HCT116 (cell line): ENCODE measurements at regions not wholly inside any gene's neighbourhood (a gene's known extent, or its start where the extent isn't known, plus 50 kb on each side); places are given as distances from the start of the nearest gene placed in this dataset.

ENCODE experiments used
- ATAC-seq: fragments of 200-7000 bp; cut with Tn5 transposase; 2 replicates; pipeline ENCODE4 v1.9.1; 2020; ENCODE audit warnings: mild to moderate bottlenecking, moderate library complexity
- BruUV-seq: library from RNA; stranded (reverse); fragments of 400-500 nt; replicated peaks from 2 replicates; lab custom pipeline; 2021; lab: Mats Ljungman, UMichigan
- CTCF ChIA-PET: fragments of 300-600 bp; sonication (Branson Sonifier 250); formaldehyde crosslinking; loops from one replicate; lab custom pipeline; 2021; ENCODE audit warnings: antibody characterized with exemption; lab: Charles Lee
- POLR2A ChIA-PET: fragments of 300-600, 350-600 bp; sonication (Branson Sonifier 250); formaldehyde crosslinking; loops from one replicate; lab custom pipeline; 2021; ENCODE audit warnings: antibody characterized with exemption; lab: Charles Lee
- RAD21 ChIA-PET, 2 experiments: fragments of 300-600 bp; sonication (Branson Sonifier 250); formaldehyde crosslinking; loops; one replicate each; lab custom pipeline; 2023; ENCODE audit warnings: low total read pairs in 2 of 2; ENCODE audit not compliant: uncharacterized antibody in 2 of 2, unreplicated experiment in 2 of 2, low non-redundant PET in 1 of 2; lab: Charles Lee
- DNase-seq: peaks from one replicate; pipeline ENCODE4 v3.0.0-alpha.2; 2010; ENCODE audit warnings: low read depth, low spot score
- H2AFZ ChIP-seq: fragments of 200-600 bp; shearing (Covaris generic), sonication (generic); 2 replicates; pipeline ENCODE4 v1.6.1; 2017; ENCODE audit warnings: low read depth, mixed run types, mixed read lengths, antibody characterized with exemption, low read length; ENCODE audit not compliant: poor library complexity, severe bottlenecking
- H3K27ac ChIP-seq: 2 replicates; pipeline ENCODE4 v1.5.1; 2012; ENCODE audit warnings: low read depth, low read length
- H3K27me3 ChIP-seq: fragments of 200-600 bp; sonication (generic); 2 replicates; pipeline ENCODE4 v1.6.1; 2016; ENCODE audit warnings: mixed run types, low read length, mixed read lengths; ENCODE audit not compliant: insufficient read depth
- H3K36me3 ChIP-seq, 2 experiments: fragments of 200-500 bp in 1 of 2; fragments of 200-600 bp in 1 of 2; sonication (Bioruptor generic) in 1 of 2; sonication (generic) in 1 of 2; 2 replicates each; pipeline versions ENCODE4 v1.5.1 to v1.6.1; 2014 to 2016; ENCODE audit warnings: low read length in 2 of 2, inconsistent platforms in 1 of 2, mixed read lengths in 1 of 2, mixed run types in 1 of 2; ENCODE audit not compliant: insufficient read depth in 2 of 2, control insufficient read depth in 1 of 2
- H3K4me1 ChIP-seq, 2 experiments: fragments of 200-600 bp in 1 of 2; sonication (generic) in 1 of 2; 2 replicates each; pipeline versions ENCODE4 v1.5.1 to v1.6.1; 2012 to 2017; ENCODE audit warnings: low read length in 2 of 2, inconsistent platforms in 1 of 2, mild to moderate bottlenecking in 1 of 2, mixed read lengths in 1 of 2, mixed run types in 1 of 2, moderate library complexity in 1 of 2; ENCODE audit not compliant: insufficient read depth in 2 of 2, control insufficient read depth in 1 of 2
- H3K4me2 ChIP-seq: fragments of 200-600 bp; sonication (generic); 2 replicates; pipeline ENCODE4 v1.6.1; 2017; ENCODE audit warnings: mixed run types, low read length, mixed read lengths
- H3K4me3 ChIP-seq, 2 experiments: fragments of 200-600 bp in 1 of 2; sonication (generic) in 1 of 2; replicated peaks in 1 of 2; 2 replicates each; pipeline ENCODE4 v1.5.1; 2011 to 2016; ENCODE audit warnings: low read length in 2 of 2, control low read depth in 1 of 2, low read depth in 1 of 2, mild to moderate bottlenecking in 1 of 2, mixed read lengths in 1 of 2, mixed run types in 1 of 2
- H3K79me2 ChIP-seq: fragments of 200-600 bp; sonication (generic); 2 replicates; pipeline ENCODE4 v1.6.1; 2017; ENCODE audit warnings: mild to moderate bottlenecking, mixed run types, low read length, moderate library complexity, mixed read lengths; ENCODE audit not compliant: insufficient read depth
- H3K9ac ChIP-seq: fragments of 200-600 bp; sonication (generic); 2 replicates; pipeline ENCODE4 v1.6.1; 2016; ENCODE audit warnings: low read length, mixed read lengths
- H3K9me2 ChIP-seq: fragments of 200-600 bp; sonication (generic), shearing (Covaris generic); 2 replicates; pipeline ENCODE4 v1.6.1; 2017; ENCODE audit warnings: mixed run types, mild to moderate bottlenecking, moderate library complexity; ENCODE audit not compliant: insufficient read depth
- H3K9me3 ChIP-seq, 2 experiments: fragments of 200-500 bp in 1 of 2; fragments of 200-600 bp in 1 of 2; sonication (Bioruptor generic) in 1 of 2; sonication (generic) in 1 of 2; 2 replicates each; pipeline ENCODE4 v1.6.1; 2014 to 2017; ENCODE audit warnings: low read length in 2 of 2, mixed read lengths in 2 of 2, inconsistent platforms in 1 of 2, low read depth in 1 of 2, mild to moderate bottlenecking in 1 of 2, mixed run types in 1 of 2, moderate library complexity in 1 of 2; ENCODE audit not compliant: control insufficient read depth in 1 of 2, insufficient read depth in 1 of 2
- H4K20me1 ChIP-seq: fragments of 200-600 bp; sonication (generic), shearing (Covaris generic); 2 replicates; pipeline ENCODE4 v1.6.1; 2017; ENCODE audit warnings: mixed run types, mild to moderate bottlenecking, moderate library complexity; ENCODE audit not compliant: insufficient read depth
- ATF3 ChIP-seq: IDR thresholded peaks from 2 replicates; pipeline ENCODE4 v1.6.1; 2012
- CTCF ChIP-seq, 3 experiments: fragments of 200-600 bp in 1 of 3; sonication (generic) in 1 of 3; IDR thresholded peaks in 2 of 3; conservative IDR thresholded peaks in 1 of 3; 2 replicates each; pipeline ENCODE4 v1.5.1; 2012 to 2017; ENCODE audit warnings: low read depth in 2 of 3, low read length in 2 of 3, antibody characterized with exemption in 1 of 3, borderline replicate concordance in 1 of 3, control low read depth in 1 of 3, mild to moderate bottlenecking in 1 of 3, mixed read lengths in 1 of 3, mixed run types in 1 of 3, moderate library complexity in 1 of 3; ENCODE audit not compliant: insufficient read depth in 1 of 3
- POLR2A ChIP-seq: IDR thresholded peaks from 2 replicates; pipeline ENCODE4 v1.7.0; 2011; ENCODE audit warnings: borderline replicate concordance; ENCODE audit not compliant: insufficient read depth, insufficient read length; ENCODE audit errors: extremely low read depth
- RAD21 ChIP-seq: IDR thresholded peaks from 2 replicates; pipeline ENCODE4 v1.6.1; 2012; ENCODE audit warnings: low read depth, mild to moderate bottlenecking
- SP1 ChIP-seq: IDR thresholded peaks from 2 replicates; pipeline ENCODE4 v1.6.1; 2012; ENCODE audit warnings: low read depth
- ZNF274 ChIP-seq: fragments of 200-500 bp; sonication (Bioruptor generic); IDR thresholded peaks from 2 replicates; pipeline ENCODE4 v1.6.1; 2014; ENCODE audit warnings: mild to moderate bottlenecking, low read depth, low read length, inconsistent platforms
- intact Hi-C: fragments of 100-400 bp; cut with micrococcal nuclease; formaldehyde crosslinking; loops from 2 replicates; pipeline ENCODE4 v1.10.0; 2022

DNA sequence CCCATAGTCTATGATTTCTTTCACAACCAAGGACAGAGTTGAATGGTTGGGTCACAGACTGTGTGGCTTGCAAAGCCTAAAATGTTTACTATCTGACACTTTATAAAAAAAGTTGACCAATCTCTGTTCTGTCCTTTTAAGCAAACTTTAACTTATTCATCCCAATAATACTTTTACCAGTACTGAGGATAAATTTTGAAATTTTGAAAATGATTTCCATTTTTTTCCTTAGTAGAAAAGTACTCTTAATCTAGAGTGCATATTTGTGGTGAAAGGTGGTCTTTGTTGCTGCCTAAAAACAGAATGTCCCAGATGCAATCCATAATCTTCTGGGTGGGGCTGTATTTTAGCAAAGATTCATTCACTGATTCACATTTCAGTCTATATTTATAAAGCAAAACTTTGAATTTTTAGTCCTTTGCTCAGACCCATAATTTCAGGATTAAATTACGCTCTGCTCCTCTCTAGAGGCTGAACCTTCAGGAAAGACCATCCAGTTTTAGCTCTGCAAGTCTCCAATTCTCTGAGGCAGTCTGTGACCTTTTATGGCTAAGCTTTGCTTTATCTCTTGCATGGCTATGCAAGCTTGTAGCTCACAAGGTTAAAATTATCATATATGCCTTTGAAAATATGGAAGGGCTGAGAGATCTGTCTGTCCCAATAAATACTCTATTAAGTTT, 573.5 kb downstream of the COL12A1 start (continued):
- TF ChIP-seq CTCF (IDR thresholded peaks at IDR 0.05 in 2 of 3, conservative IDR thresholded peaks at IDR 0.05 in 1 of 3; ENCODE audit: borderline replicate concordance in 1 of 3, insufficient read depth in 1 of 3, low read depth in 2 of 3, low read length in 2 of 3) (no peak), ZNF274 (no peak), SP1 (no peak), POLR2A (no peak)
- TF ChIP-seq, all 23 proteins: peak for 0

- Histone ChIP-seq H3K9ac (no peak overlapping the region), H3K4me3 (no peak overlapping the region), H3K27ac (no peak overlapping the region), H3K4me1 (no peaks in the 10 kb centered on the region), H2AFZ (no peak overlapping the region), H4K20me1 (no peaks in the 10 kb centered on the region), H3K36me3 (no peaks in the 10 kb centered on the region), H3K27me3 (no peaks in the 10 kb centered on the region), H3K9me3 (no peaks in the 10 kb centered on the region), H3K4me2 (no peak overlapping the region), H3K79me2 (no peaks in the 10 kb centered on the region), H3K9me2 (no peaks in the 10 kb centered on the region)
- DNase-seq = no peak
- no peak for ATAC-seq
- intact Hi-C loops = no loop called here
- POLR2A ChIA-PET = no interaction called here
- CTCF ChIA-PET = no interaction called here
- BruUV-seq = no TSS peak
- TF ChIP-seq RAD21 (no peak), ATF3 (no peak)
- RAD21 ChIA-PET = no interaction called here
Measured at GRCh38 chr6:74631564-74631963, 574.3 kb downstream of the COL12A1 start.
